DOHH2 (cell line): ENCODE measurements at regions not wholly inside any gene's neighbourhood (a gene's known extent, or its start where the extent isn't known, plus 50 kb on each side); places are given as distances from the start of the nearest gene placed in this dataset.

ENCODE experiments used
- H3F3A ChIP-seq: fragments of 200-600 bp; sonication (generic), shearing (Covaris generic); 2 replicates; pipeline ENCODE4 v1.6.0; 2016; ENCODE audit warnings: antibody characterized with exemption, mild to moderate bottlenecking; ENCODE audit not compliant: control insufficient read depth, insufficient read depth
- H3K27ac ChIP-seq: fragments of 200-600 bp; sonication (generic); 2 replicates; pipeline ENCODE4 v1.5.1; 2014; ENCODE audit warnings: low read depth, mild to moderate bottlenecking, low read length, moderate library complexity
- H3K27me3 ChIP-seq: fragments of 200-600 bp; sonication (generic); 2 replicates; pipeline ENCODE4 v1.6.1; 2014; ENCODE audit warnings: mild to moderate bottlenecking, low read length, mixed read lengths; ENCODE audit not compliant: control insufficient read depth
- H3K36me3 ChIP-seq: fragments of 200-600 bp; sonication (generic); 2 replicates; pipeline ENCODE4 v1.6.1; 2014; ENCODE audit warnings: mild to moderate bottlenecking, low read length, moderate library complexity, mixed read lengths; ENCODE audit not compliant: control insufficient read depth
- H3K4me1 ChIP-seq: fragments of 200-600 bp; sonication (generic); 2 replicates; pipeline ENCODE4 v1.6.1; 2014; ENCODE audit warnings: mild to moderate bottlenecking, low read length, mixed read lengths; ENCODE audit not compliant: control insufficient read depth
- H3K4me2 ChIP-seq: fragments of 200-600 bp; sonication (generic); 2 replicates; pipeline ENCODE4 v1.6.0; 2014; ENCODE audit warnings: mild to moderate bottlenecking, low read length, moderate library complexity
- H3K4me3 ChIP-seq: fragments of 200-600 bp; sonication (generic); 2 replicates; pipeline ENCODE4 v1.5.1; 2014; ENCODE audit warnings: mild to moderate bottlenecking, low read length, mixed read lengths
- H3K79me2 ChIP-seq: fragments of 200-600 bp; sonication (generic); 2 replicates; pipeline ENCODE4 v1.6.1; 2014; ENCODE audit warnings: mild to moderate bottlenecking, low read length, mixed read lengths; ENCODE audit not compliant: control insufficient read depth
- H3K9me2 ChIP-seq: fragments of 200-600 bp; sonication (generic); replicated peaks from 2 replicates; pipeline ENCODE4 v1.6.1; 2014; ENCODE audit warnings: mild to moderate bottlenecking, low read length, mixed read lengths; ENCODE audit not compliant: control insufficient read depth
- H3K9me3 ChIP-seq: fragments of 200-600 bp; sonication (generic); 2 replicates; pipeline ENCODE4 v1.6.1; 2014; ENCODE audit warnings: antibody characterized with exemption, low read length, mixed read lengths; ENCODE audit not compliant: control insufficient read depth, insufficient read depth
- H4K20me1 ChIP-seq: fragments of 200-600 bp; sonication (generic); 2 replicates; pipeline ENCODE4 v1.6.0; 2014; ENCODE audit warnings: low read depth, mild to moderate bottlenecking, antibody characterized with exemption, low read length, moderate library complexity; ENCODE audit not compliant: control insufficient read depth, insufficient read depth
- EZH2phosphoT487 ChIP-seq: fragments of 200-600 bp; sonication (generic); IDR thresholded peaks from 2 replicates; pipeline ENCODE4 v1.6.1; 2017; ENCODE audit warnings: borderline replicate concordance, mild to moderate bottlenecking, antibody characterized with exemption, low read length, moderate library complexity, mixed read lengths
- TF ChIP-seq, protein P1 (sequence below): fragments of 200-600 bp; sonication (generic); IDR thresholded peaks from one replicate; pipeline ENCODE4 v1.5.1; 2014; ENCODE audit warnings: antibody characterized with exemption, mild to moderate bottlenecking, low read depth, low read length; ENCODE audit not compliant: poor library complexity, severe bottlenecking

DNA sequence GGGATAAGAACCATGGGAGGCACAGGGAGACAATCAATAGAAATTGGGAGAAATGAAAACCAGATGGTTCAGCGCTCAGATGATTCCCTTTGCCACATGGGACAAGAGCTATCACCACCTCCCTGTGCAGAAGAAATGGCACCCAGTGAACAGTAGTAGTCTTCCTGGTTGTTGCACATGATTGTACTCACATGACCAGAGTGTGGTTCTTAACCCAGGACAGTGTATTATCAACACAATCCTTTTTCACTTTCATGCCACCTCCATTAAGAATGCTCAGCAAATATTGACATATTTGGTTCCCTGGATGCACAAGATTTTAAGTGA is 149.0 kb upstream of the SH3BP4 start:
- no peaks in the 10 kb centered on the region for H3K4me1 ChIP-seq
- H3K4me2 ChIP-seq: no peak overlapping the region
- H3K27me3 ChIP-seq: no peaks in the 10 kb centered on the region
- no peak overlapping the region for H3K27ac ChIP-seq
- H3K79me2 ChIP-seq: no peaks in the 10 kb centered on the region
- H3K4me3 ChIP-seq: no peak overlapping the region
- H3F3A ChIP-seq: no peaks in the 10 kb centered on the region
- no peaks in the 10 kb centered on the region for H3K9me2 ChIP-seq
- H3K36me3 ChIP-seq: no peaks in the 10 kb centered on the region
- no peak for TF ChIP-seq EZH2phosphoT487
- no peaks in the 10 kb centered on the region for H4K20me1 ChIP-seq
- H3K9me3 ChIP-seq: no peaks in the 10 kb centered on the region

DNA sequence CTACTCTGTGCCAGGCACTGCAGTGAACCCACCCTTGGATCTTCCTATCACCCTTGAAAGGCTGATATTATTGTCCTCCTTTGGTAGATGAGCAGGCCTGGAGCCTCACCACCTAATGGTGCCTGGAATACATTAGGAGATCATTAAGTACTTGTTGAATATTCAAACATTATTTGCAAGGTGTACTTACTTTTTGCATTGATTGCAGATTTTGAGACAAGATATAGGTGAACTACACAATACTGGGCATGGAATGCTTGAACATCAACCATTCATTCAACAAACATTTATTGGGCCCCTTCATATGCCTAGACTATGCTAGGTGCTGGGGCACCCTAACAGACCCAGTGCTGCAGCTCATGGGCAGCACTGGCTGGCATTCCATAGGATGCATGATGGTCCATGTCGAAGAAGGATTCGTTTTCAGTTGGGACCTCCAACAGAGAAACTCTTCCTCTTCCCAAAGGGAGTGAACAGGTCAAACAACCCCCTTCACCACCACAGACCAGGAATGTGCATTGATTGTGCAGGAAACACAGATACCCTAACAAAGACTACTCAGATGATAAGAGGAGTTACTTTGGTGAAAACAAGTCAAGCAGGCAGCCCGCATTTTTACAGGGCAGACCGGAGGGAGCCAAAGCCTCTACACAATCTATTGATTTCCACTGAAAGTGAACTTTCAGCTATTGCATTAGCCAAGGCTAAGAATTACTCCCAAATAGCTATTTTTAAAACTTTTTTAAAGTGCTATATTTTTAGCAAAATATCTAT is 149.6 kb upstream of the SH3BP4 start:
- TF ChIP-seq, protein P1, sequence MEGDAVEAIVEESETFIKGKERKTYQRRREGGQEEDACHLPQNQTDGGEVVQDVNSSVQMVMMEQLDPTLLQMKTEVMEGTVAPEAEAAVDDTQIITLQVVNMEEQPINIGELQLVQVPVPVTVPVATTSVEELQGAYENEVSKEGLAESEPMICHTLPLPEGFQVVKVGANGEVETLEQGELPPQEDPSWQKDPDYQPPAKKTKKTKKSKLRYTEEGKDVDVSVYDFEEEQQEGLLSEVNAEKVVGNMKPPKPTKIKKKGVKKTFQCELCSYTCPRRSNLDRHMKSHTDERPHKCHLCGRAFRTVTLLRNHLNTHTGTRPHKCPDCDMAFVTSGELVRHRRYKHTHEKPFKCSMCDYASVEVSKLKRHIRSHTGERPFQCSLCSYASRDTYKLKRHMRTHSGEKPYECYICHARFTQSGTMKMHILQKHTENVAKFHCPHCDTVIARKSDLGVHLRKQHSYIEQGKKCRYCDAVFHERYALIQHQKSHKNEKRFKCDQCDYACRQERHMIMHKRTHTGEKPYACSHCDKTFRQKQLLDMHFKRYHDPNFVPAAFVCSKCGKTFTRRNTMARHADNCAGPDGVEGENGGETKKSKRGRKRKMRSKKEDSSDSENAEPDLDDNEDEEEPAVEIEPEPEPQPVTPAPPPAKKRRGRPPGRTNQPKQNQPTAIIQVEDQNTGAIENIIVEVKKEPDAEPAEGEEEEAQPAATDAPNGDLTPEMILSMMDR: no peak
- no peak for TF ChIP-seq EZH2phosphoT487
- Histone ChIP-seq H3K27ac (no peak overlapping the region), H3K9me2 (no peaks in the 10 kb centered on the region), H3K9me3 (no peaks in the 10 kb centered on the region), H3F3A (no peaks in the 10 kb centered on the region), H4K20me1 (no peaks in the 10 kb centered on the region), H3K36me3 (no peaks in the 10 kb centered on the region), H3K27me3 (no peaks in the 10 kb centered on the region), H3K79me2 (no peaks in the 10 kb centered on the region), H3K4me3 (no peak overlapping the region), H3K4me1 (no peaks in the 10 kb centered on the region), H3K4me2 (no peak overlapping the region)

DNA sequence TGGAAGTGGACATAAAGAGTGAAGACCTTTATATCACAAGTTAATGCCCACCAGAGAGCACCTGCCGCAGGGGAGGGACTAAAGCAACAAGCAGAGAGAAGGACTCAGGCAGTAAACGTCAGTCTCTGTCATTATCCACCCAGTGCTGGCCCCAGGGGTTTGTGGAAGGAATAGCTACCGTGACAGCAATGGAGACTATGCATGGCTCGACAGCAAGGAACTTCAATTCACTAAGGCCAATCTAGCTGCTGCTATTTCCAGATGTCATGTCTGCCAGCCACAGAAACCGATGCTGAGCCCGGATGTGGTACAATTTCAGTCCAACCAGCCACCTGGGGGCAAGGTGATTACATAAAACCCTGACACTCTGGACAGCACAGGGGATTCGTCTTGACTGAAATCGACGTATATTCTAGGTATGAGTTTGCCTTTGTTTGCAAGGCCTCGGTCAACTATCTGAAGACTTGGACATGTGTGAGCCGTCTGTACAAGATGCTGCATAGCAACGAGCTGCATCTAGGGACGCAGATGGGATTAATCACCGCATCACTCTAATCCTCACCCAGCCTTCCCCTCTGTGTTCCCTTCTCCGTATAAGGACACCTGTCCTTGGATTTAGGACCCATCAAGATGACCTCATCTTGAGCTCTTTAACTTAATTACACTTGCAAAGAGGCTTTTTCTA is 154.1 kb upstream of the SH3BP4 start:
- TF ChIP-seq, protein P1: no peak
- no peak for TF ChIP-seq EZH2phosphoT487
- no peaks in the 10 kb centered on the region for H3K36me3 ChIP-seq
- H3K4me2 ChIP-seq: no peak overlapping the region
- H3F3A ChIP-seq: no peaks in the 10 kb centered on the region
- H3K4me3 ChIP-seq: no peak overlapping the region
- no peaks in the 10 kb centered on the region for H3K27me3 ChIP-seq
- H3K9me2 ChIP-seq: no peaks in the 10 kb centered on the region
- H3K79me2 ChIP-seq: no peaks in the 10 kb centered on the region
- H3K9me3 ChIP-seq: no peaks in the 10 kb centered on the region
- no peaks in the 10 kb centered on the region for H4K20me1 ChIP-seq
- H3K27ac ChIP-seq: no peak overlapping the region
- H3K4me1 ChIP-seq: no peaks in the 10 kb centered on the region

DNA sequence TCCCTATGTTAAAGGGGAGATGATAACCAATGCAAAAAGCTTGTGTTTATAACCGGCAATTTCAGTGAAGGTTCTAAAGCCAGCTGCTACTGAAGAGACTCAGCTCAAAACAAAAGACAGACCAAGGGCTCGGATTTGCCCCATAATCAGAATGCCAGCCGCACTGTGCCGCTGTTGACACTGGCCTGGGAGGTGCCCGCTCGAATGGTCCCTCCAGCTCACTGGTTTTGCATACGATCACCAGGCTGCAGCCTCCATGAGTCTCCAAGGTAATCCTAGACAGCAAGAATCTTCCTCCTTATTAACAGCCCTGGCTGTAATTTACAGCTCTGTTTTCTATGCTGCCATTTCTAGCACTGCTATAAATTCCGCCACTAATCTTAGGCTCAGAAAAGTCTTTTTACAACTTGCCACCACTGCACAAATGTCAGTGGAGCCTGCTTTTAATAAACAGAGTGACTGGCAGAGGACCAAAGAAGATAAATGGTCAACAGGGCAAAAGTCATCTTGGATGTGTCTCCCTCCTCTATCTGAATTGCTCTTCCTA is 155.7 kb upstream of the SH3BP4 start:
- Histone ChIP-seq H4K20me1 (no peaks in the 10 kb centered on the region), H3K9me3 (no peaks in the 10 kb centered on the region), H3K27ac (no peak overlapping the region), H3K4me2 (no peak overlapping the region), H3K27me3 (no peaks in the 10 kb centered on the region), H3K36me3 (no peaks in the 10 kb centered on the region), H3K4me1 (no peaks in the 10 kb centered on the region), H3K4me3 (no peak overlapping the region), H3K9me2 (no peaks in the 10 kb centered on the region), H3F3A (no peaks in the 10 kb centered on the region), H3K79me2 (no peaks in the 10 kb centered on the region)
- no peak for TF ChIP-seq EZH2phosphoT487
- TF ChIP-seq, protein P1: no peak
